ENCODE measurements at regions not wholly inside any gene's neighbourhood (a gene's known extent, or its start where the extent isn't known, plus 50 kb on each side); places are given as distances from the start of the nearest gene placed in this dataset.

DNA sequence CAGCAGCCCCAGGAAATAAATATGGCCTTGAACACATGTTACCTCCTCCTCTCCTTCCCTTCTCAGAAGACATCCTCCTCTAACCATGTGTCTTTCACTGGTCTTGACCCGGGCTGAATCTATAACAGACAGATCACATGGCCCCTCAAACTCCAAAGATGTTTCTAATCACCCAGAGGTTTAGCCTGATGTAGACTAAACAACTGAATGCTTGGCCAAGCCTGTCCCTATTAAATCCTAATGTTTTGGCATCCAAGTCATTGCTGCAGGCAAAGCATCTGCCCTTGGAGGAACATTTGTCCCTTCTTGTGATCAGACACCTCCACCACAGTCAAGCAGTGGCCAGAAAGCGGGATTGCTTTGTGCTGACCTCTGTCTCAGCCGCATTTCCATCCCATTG lies 65.5 kb downstream of the ANKRD60 start:
- DNase-seq = no peak

DNA sequence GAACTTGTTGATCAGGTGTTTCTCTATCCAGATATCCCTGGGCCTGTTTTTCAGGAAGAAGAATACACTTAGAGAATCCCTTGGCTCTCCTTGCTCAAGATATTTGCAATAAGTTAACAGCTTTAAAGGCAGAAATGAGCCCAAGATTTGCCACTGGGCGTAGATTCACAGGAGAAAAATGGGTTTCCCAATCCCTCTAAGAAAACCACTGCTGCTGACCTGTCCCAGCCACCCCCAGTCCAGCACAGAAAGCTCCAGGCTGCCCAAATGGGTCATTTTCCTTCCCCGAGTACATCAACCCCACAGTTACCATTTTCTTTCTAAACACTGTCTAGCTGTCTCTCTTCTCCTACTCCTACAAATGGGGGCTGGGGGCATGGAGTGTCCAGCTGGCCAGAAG lies 67.3 kb downstream of the ANKRD60 start:
- no peak for DNase-seq

GRCh38 chr20:58160451-58161061 lies 67.9 kb downstream of the ANKRD60 start:
- no peak for DNase-seq

GRCh38 chr20:58155148-58155925 lies 73.1 kb downstream of the ANKRD60 start:
- DNase-seq = no peak

DNA sequence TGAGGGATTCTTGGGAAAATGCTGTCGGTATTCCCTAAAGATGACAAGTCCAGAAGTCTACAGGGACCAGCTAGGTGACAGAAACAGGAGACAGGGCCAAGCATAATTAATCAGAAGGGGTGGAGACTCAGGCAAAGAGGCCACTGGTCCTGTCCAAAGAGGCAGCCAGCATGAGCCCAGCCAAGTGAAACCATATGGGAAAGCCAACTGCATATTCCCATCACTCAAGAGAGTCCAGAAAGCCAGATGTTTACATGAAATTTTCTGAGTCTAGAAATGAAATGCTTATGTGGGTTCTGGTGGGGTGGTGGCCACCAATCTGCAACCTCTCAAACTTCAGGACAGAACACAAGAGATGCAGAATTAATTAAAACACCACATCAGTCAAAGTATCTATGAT lies 74.3 kb downstream of the ANKRD60 start:
- DNase-seq = no peak

GRCh38 chr20:58153121-58153520 lies 75.3 kb downstream of the ANKRD60 start:
- DNase-seq = no peak

DNA sequence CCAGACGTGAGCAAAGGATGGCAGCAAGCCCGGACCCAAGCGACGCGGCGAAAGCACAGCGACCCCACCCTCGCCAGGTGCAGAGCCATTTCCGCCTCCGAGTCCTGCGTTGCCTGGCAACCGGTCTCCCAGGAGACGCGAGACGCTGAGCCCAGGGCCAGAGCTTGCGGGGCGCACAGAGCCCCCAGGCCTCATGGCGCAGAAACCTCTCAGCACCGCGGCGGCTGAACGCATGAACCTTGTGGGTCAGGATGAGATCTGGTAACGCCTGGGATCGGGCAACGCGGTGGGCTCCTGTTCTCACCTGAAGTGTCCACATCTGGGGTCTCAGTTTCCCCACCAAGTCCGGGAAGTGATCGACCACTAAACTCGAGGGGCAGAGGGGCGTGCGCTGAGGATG lies 77.7 kb downstream of the ANKRD60 start:
- no peak for DNase-seq

GRCh38 chr20:58149437-58150091 lies 78.9 kb downstream of the ANKRD60 start:
- DNase-seq = no peak

GRCh38 chr20:58148891-58149290 lies 79.6 kb downstream of the ANKRD60 start:
- DNase-seq = no peak

DNA sequence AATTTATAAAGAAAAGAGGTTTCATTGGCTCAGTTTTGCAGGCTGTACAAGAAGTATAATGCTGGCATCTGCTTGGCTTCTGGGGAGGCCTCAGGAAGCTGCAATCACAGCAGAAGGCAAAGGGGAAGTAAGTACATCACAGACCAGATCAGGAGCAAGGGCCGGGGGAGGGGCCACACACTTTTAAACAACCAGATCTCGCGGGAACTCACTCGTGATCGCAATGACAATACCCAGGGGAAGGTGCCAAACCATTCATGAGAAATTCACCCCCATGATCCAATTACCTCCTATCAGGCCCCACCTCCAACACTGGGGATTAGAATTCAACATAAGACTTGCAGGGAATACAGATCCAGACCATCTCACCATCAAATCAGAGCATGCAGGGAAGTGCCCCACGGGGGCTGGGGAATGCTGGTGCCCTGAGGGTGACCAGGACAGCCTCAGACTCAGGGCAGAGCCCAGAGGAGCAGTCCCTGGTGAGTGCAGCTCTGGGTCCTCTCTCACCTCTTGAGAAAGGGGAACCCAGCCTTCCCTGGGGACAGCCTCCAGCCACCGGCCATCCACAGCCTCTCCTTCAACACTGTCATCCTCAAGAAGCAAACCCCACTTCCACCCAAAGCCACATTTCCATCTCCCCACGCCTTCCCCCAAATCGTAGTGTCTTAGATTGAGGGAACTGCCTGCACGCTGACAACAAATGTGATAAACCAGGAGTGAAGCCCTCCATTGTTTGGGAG lies 80.7 kb downstream of the ANKRD60 start:
- DNase-seq = no peak

- DNase-seq = no peak
Measured at GRCh38 chr20:58146746-58147140, 81.7 kb downstream of the ANKRD60 start.

DNA sequence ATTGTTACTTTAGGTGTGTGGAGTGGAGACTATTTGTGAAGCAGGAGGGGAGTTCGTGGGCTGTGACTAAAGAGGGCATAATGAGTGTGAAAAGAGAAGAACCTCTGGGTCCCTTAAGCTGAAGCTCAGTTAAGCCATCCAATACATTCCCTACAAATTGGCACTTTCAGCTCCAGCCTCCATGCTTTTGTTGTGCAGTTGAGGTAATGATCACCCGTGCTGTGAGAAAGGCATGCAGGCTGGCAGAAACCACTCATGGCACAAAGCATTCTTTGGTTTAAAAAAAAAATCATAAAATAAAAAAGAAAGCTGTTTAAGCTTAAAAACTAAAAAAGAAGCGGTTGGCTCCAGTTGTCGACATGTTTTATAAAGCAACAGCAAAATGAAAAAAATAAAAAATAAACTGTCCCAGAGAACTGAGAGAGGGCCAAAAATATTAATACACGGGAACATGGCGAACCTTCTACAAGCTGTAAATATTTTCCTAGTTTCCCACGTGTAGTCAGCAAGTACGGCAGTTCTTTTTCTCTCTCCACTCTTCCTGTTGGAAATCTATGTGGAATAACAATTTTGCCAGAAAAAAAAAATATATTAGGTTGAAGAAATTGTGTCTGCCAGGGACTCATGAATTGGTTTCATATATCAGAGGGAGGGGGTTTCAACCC lies 82.2 kb downstream of the ANKRD60 start:
- DNase-seq = no peak

GRCh38 chr20:58145506-58146080 lies 82.9 kb downstream of the ANKRD60 start:
- DNase-seq = no peak

DNA sequence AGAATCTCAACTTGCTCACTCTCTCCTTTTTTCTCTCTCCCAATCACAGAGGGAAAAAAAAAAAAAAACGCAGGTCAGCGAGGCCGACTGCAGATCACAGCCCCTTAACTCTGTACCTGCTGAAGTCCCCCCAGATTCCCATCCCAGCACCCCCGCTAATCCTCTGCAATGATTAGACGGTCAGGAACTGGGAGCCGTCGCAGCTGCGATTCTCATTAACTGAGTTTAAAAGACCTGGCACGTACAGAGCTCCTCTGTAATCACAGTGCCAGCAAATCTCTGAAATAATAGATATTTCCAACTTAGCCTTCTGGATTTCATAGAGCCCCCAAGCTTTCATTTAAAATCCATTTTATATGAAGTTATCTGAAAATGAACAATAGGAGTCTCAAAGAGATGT lies 84.4 kb downstream of the ANKRD60 start:
- DNase-seq = no peak

DNA sequence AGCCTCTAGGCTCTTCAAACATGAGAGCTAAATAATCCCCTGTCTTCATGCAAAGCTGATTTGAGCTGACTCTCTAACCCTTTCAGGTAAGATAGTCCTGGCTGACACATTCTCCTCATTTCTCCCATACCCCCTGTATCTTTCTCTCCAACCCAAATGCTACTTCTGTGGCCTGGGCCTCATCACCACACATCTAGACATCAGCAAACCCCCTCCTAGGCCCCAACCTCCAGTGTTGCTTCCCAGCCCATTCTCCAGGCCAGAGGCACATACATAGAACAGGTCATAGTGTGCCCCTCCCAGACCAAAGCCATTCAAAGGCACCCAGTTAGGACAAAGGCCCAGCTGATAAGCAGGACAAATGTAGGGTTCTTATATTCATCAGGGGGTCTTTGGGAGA lies 84.9 kb downstream of the ANKRD60 start:
- no peak for DNase-seq

DNA sequence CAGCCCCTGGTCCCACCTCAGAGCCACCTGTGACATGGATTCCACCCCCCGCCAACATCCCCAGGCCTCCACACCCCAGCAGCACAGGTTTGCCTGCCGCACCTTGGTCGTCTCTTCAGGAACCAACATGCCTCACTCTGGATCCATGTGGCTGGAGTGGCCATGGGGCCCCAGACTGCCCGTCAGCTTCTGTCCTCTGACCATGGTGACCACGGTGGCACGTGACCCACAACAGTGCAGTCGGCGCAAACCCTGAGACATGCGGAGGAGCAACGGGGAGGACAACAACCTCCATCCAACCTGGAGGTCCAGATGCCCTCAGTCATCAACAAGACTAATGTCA lies 85.6 kb downstream of the ANKRD60 start:
- no peak for DNase-seq

GRCh38 chr20:58141971-58142842 lies 86.2 kb downstream of the ANKRD60 start:
- no peak for DNase-seq

GRCh38 chr20:58141496-58141895 lies 87.0 kb downstream of the ANKRD60 start:
- no peak for DNase-seq

GRCh38 chr20:58140787-58141425 lies 87.5 kb downstream of the ANKRD60 start:
- DNase-seq = no peak

GRCh38 chr20:58139849-58140786 lies 88.3 kb downstream of the ANKRD60 start:
- DNase-seq = no peak
